ENCODE measurements at regions not wholly inside any gene's neighbourhood (a gene's known extent, or its start where the extent isn't known, plus 50 kb on each side); places are given as distances from the start of the nearest gene placed in this dataset.

GRCh38 chr10:36882781-36883180 is 242.6 kb upstream of the ANKRD30A start:
- TF ChIP-seq CTCF (IDR thresholded peaks at IDR 0.05) (no peak), POLR2A (IDR thresholded peaks at IDR 0.05) (no peak)
